ENCODE measurements at regions not wholly inside any gene's neighbourhood (a gene's known extent, or its start where the extent isn't known, plus 50 kb on each side); places are given as distances from the start of the nearest gene placed in this dataset.

DNA sequence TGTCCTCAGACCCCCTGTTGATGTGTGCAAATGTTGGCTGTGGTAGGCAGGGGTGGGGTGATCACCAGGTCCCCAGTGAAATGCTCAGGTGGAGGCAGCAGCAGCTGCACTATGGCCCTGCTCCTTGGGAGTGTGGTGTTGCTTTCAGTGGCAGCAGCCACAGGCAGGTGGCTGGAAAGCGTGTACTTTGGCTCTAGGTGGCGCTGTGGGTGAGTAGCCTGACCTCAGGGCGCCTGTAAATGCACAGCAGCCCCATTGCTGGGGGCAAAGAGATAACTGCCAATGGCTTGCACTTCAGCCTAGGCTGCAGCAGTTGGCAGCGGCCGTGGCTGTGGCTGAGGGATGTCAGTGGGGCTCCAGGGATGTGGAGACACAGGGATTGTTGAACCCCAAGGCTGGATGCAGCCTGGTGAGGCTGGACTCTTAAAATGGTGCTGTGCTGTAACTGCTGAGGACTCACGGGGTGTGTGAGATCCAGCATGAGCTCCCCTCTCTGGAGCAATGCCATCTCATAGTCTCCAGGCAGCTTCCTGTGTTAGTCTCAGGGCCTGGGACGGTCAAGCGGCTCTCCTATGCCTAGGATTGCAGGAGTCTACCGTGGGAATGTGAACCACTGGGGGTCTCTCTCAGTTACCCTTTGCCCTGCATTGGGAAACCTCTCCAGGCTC is 421.7 kb upstream of the HTR2C start:
- no peak for TF ChIP-seq EZH2 (IDR thresholded peaks at IDR 0.05; ENCODE audit: low read length, unreplicated experiment)
- TF ChIP-seq CTCF (conservative IDR thresholded peaks at IDR 0.05; ENCODE audit: low read depth, low read length): peak; percentile 18; the same call in 1 of the 2 replicates
- TF ChIP-seq EZH2phosphoT487 (IDR thresholded peaks at IDR 0.05; ENCODE audit: borderline replicate concordance, low read length): no peak
